ENCODE measurements at regions not wholly inside any gene's neighbourhood (a gene's known extent, or its start where the extent isn't known, plus 50 kb on each side); places are given as distances from the start of the nearest gene placed in this dataset.

GRCh38 chr2:140178234-140178633 lies 1398.0 kb upstream of the NXPH2 start:
- TF ChIP-seq FOXM1 (IDR thresholded peaks at IDR 0.05; ENCODE audit: low read depth) (no peak), MAX (IDR thresholded peaks at IDR 0.05; ENCODE audit: low read depth) (no peak), NFIC (IDR thresholded peaks at IDR 0.05; ENCODE audit: borderline replicate concordance) (no peak), EP300 (IDR thresholded peaks at IDR 0.05; ENCODE audit: borderline replicate concordance in 1 of 2, low read depth in 1 of 2, low read length in 1 of 2) (no peak), GABPA (IDR thresholded peaks at IDR 0.05; ENCODE audit: low read depth) (no peak), RXRA (IDR thresholded peaks at IDR 0.05; ENCODE audit: borderline replicate concordance, low read depth) (no peak), CHD2 (IDR thresholded peaks at IDR 0.05; ENCODE audit: low read length, partially characterized antibody) (no peak), JUND (IDR thresholded peaks at IDR 0.05) (no peak), GATA2 (CRISPR knock-in tag; IDR thresholded peaks at IDR 0.05) (no peak), IRF3 (IDR thresholded peaks at IDR 0.05; ENCODE audit: low read depth, low read length) (no peak), TCF12 (IDR thresholded peaks at IDR 0.05) (no peak), MXI1 (IDR thresholded peaks at IDR 0.05; ENCODE audit: low read depth, low read length) (no peak), USF2 (IDR thresholded peaks at IDR 0.05; ENCODE audit: borderline replicate concordance, low read depth, low read length) (no peak), ELF1 (IDR thresholded peaks at IDR 0.05) (no peak), FOXJ3 (CRISPR knock-in tag; IDR thresholded peaks at IDR 0.05) (no peak)
- Histone ChIP-seq H3K79me2 (ENCODE audit: insufficient read depth) (no peaks in the 10 kb centered on the region), H3K4me1 (ENCODE audit: control insufficient read depth in 1 of 2, insufficient read depth in 2 of 2, low read depth in 1 of 2, low read length in 1 of 2) (no peaks in the 10 kb centered on the region), H3K27ac (ENCODE audit: low read depth in 2 of 2, low read length in 1 of 2) (no peak overlapping the region), H3K4me3 (ENCODE audit: low read depth in 2 of 2, low read length in 1 of 2) (no peak overlapping the region), H3K9me3 (no peaks in the 10 kb centered on the region), H3K36me3 (replicated peaks in 1 of 2; ENCODE audit: control insufficient read depth in 1 of 2, insufficient read depth in 2 of 2, low read length in 1 of 2) (no peaks in the 10 kb centered on the region), H2AFZ (ENCODE audit: low read depth) (no peak overlapping the region), H4K20me1 (ENCODE audit: insufficient read depth) (no peaks in the 10 kb centered on the region), H3F3A (replicated peaks; ENCODE audit: insufficient read depth) (no peaks in the 10 kb centered on the region), H3K9me2 (no peaks in the 10 kb centered on the region), H3K27me3 (ENCODE audit: insufficient read depth) (no peaks in the 10 kb centered on the region), H3K4me2 (no peak overlapping the region), H3K9ac (no peak overlapping the region)
- POLR2A ChIA-PET: no interaction called here
- no peak for DNase-seq
- CTCF ChIA-PET: no interaction called here
- WGBS (ENCODE audit: low lambda C conversion rate): 45% methylated on average over 3 of the region's 3 CpGs

DNA sequence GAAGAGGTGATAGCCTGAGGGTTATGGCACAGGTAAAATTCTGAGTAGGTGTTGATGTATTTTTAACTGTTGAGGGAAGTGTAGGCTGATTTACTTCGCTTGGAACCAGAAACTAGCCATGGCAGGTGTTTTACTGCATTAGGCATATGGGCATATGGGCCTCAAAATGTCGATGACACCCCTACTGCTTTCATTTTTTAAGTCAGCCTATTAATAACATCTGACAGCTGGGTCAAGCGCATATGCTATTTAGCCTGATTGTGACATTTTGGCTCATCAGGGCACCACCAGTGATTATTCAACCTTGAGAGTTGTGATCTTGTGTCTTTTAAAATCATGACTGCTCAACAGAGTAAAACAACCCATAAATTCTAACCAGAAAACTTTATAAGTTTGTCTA lies 1396.9 kb upstream of the NXPH2 start:
- H3K9me3 ChIP-seq: no peaks in the 10 kb centered on the region
- DNase-seq: no peak
- H3K9me2 ChIP-seq: no peaks in the 10 kb centered on the region
- H4K20me1 ChIP-seq (ENCODE audit: insufficient read depth): no peaks in the 10 kb centered on the region
- no peak overlapping the region for H3K4me2 ChIP-seq
- 47% methylated on average over 3 of the region's 3 CpGs for WGBS (ENCODE audit: low lambda C conversion rate)
- no peaks in the 10 kb centered on the region for H3K4me1 ChIP-seq (ENCODE audit: control insufficient read depth in 1 of 2, insufficient read depth in 2 of 2, low read depth in 1 of 2, low read length in 1 of 2)
- H3K4me3 ChIP-seq (ENCODE audit: low read depth in 2 of 2, low read length in 1 of 2): no peak overlapping the region
- no peak overlapping the region for H3K9ac ChIP-seq
- H3F3A ChIP-seq (replicated peaks; ENCODE audit: insufficient read depth): no peaks in the 10 kb centered on the region
- no peaks in the 10 kb centered on the region for H3K36me3 ChIP-seq (replicated peaks in 1 of 2; ENCODE audit: control insufficient read depth in 1 of 2, insufficient read depth in 2 of 2, low read length in 1 of 2)
- H3K27ac ChIP-seq (ENCODE audit: low read depth in 2 of 2, low read length in 1 of 2): no peak overlapping the region
- no peaks in the 10 kb centered on the region for H3K79me2 ChIP-seq (ENCODE audit: insufficient read depth)
- ChIA-PET CTCF (no interaction called here), POLR2A (no interaction called here)
- H2AFZ ChIP-seq (ENCODE audit: low read depth): no peak overlapping the region
- H3K27me3 ChIP-seq (ENCODE audit: insufficient read depth): no peaks in the 10 kb centered on the region
- TF ChIP-seq RFX5 (IDR thresholded peaks at IDR 0.05; ENCODE audit: low read length) (no peak), TEAD4 (IDR thresholded peaks at IDR 0.05; ENCODE audit: borderline replicate concordance, insufficient read depth) (no peak), YY1 (IDR thresholded peaks at IDR 0.05; ENCODE audit: low read depth) (no peak), CTCF (IDR thresholded peaks at IDR 0.05) (no peak), POLR2AphosphoS5 (IDR thresholded peaks at IDR 0.05; ENCODE audit: low read depth, low read length) (no peak), EZH2phosphoT487 (IDR thresholded peaks at IDR 0.05; ENCODE audit: borderline replicate concordance, low read depth) (no peak), SMC3 (IDR thresholded peaks at IDR 0.05; ENCODE audit: low read depth, low read length) (no peak), JUND (IDR thresholded peaks at IDR 0.05) (no peak), NFIC (IDR thresholded peaks at IDR 0.05; ENCODE audit: borderline replicate concordance) (no peak), GATA2 (CRISPR knock-in tag; IDR thresholded peaks at IDR 0.05) (no peak), TCF12 (IDR thresholded peaks at IDR 0.05) (no peak), ZBTB33 (IDR thresholded peaks at IDR 0.05; ENCODE audit: borderline replicate concordance, low read depth) (no peak), MXI1 (IDR thresholded peaks at IDR 0.05; ENCODE audit: low read depth, low read length) (no peak), USF1 (IDR thresholded peaks at IDR 0.05; ENCODE audit: borderline replicate concordance, low read depth) (no peak)

Measured in SK-N-SH (cell line).